Body of pancreas (tissue), 4 donors: ENCODE measurements at regions not wholly inside any gene's neighbourhood (a gene's known extent, or its start where the extent isn't known, plus 50 kb on each side); places are given as distances from the start of the nearest gene placed in this dataset.

Experiments used
- POLR2A ChIP-seq, 3 donors: fragments of 450-650 bp; IDR thresholded peaks; one replicate each; pipeline ENCODE4 v1.6.1; 2016; ENCODE audit warnings: antibody characterized with exemption in 3 of 3, mild to moderate bottlenecking in 2 of 3
- TF ChIP-seq, protein P1 (sequence below), 7 experiments: fragments of 450-650 bp in 4 of 7; fragments of 200-600 bp in 3 of 7; sonication (generic) in 3 of 7; IDR thresholded peaks; one replicate each; pipeline ENCODE4 v1.5.1; 2016 to 2019; ENCODE audit warnings: antibody characterized with exemption in 7 of 7

DNA sequence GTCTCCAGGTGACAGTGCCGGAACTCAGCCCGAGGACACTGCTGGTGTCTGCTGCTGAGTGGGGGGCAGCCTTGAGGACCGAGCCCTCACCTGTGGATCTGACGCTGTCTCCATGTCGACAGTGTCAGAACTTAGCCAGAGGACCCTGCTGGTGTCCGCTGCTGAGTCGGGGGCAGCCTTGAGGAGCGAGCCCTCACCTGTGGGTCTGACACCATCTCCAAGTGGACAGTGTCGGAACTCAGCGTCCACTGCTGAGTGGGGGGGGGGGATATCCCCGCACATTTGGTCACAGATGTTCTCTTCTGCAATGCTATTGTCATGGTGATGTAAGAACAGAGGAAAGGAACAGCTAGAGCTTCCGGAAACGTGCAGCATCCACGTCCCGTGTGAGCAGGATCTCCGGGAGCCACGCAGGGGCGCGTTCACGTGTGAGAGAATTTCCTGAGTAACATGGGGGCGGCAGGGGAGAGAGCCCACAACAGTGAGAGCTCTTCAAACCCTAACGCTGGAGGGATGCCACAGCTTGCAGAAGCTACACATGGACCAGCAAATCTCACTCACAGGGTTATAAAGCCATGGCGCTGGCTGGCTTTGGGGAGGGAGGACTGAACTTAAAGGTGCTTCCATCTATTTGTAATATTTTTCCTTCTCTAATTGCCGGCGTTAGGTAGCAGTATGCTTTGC, 250.7 kb upstream of the SALL3 start:
- TF ChIP-seq, protein P1, sequence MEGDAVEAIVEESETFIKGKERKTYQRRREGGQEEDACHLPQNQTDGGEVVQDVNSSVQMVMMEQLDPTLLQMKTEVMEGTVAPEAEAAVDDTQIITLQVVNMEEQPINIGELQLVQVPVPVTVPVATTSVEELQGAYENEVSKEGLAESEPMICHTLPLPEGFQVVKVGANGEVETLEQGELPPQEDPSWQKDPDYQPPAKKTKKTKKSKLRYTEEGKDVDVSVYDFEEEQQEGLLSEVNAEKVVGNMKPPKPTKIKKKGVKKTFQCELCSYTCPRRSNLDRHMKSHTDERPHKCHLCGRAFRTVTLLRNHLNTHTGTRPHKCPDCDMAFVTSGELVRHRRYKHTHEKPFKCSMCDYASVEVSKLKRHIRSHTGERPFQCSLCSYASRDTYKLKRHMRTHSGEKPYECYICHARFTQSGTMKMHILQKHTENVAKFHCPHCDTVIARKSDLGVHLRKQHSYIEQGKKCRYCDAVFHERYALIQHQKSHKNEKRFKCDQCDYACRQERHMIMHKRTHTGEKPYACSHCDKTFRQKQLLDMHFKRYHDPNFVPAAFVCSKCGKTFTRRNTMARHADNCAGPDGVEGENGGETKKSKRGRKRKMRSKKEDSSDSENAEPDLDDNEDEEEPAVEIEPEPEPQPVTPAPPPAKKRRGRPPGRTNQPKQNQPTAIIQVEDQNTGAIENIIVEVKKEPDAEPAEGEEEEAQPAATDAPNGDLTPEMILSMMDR (IDR thresholded peaks at IDR 0.05), result no peak
- no peak for TF ChIP-seq POLR2A (IDR thresholded peaks at IDR 0.05)
